AG09309 (cell line): ENCODE measurements at regions not wholly inside any gene's neighbourhood (a gene's known extent, or its start where the extent isn't known, plus 50 kb on each side); places are given as distances from the start of the nearest gene placed in this dataset.

ENCODE experiments used
- DNase-seq: peaks from one replicate; pipeline ENCODE4 v3.0.0-alpha.2; 2010; ENCODE audit warnings: low read depth
- H3K4me3 ChIP-seq: 2 replicates; pipeline ENCODE4 v1.5.1; 2011; ENCODE audit warnings: mild to moderate bottlenecking, low read depth, low read length, moderate library complexity; ENCODE audit not compliant: control insufficient read depth
- TF ChIP-seq, protein P1 (sequence below): IDR thresholded peaks from 2 replicates; pipeline ENCODE4 v1.5.1; 2011; ENCODE audit warnings: mild to moderate bottlenecking, low read depth, low read length, inconsistent platforms; ENCODE audit not compliant: insufficient read depth, control insufficient read depth; ENCODE audit errors: missing control alignments

DNA sequence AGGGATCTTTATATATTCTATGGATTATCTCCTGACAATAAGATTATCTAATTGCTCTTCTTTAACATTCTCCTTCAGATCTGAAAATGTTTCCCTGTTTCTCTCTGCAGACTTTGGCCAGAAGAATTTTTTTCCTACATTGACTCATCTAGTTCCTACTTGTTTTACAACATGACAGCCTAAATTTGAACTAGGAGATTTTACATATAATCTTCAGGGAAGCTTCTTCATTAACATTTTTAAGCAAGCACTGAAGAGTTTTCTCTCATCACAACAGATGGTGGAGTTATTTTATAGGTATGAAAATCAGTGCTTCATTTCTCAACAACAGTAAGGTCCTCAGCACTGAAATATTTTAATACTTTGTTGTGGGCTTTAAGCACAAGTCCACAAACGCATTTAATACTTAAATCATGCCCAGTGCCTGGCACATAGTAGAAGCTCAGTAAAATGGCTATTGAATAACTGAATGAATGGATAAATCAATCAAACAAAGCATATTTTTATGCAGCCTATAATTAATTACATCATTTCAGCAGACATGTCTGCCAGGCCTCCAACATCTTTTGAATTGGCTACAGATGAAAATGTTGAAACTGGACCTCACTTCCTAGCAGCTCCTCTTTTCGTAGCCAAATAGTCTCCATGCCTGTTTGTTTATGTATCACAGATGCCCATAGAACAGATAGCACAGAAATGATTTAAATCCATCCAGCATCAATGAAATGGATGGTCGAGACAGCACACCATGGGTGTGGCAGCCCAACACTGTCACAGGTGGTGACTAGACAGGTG lies 117.3 kb upstream of the POU2AF2 start:
- no peak overlapping the region for H3K4me3 ChIP-seq
- no peak for DNase-seq
- TF ChIP-seq, protein P1, sequence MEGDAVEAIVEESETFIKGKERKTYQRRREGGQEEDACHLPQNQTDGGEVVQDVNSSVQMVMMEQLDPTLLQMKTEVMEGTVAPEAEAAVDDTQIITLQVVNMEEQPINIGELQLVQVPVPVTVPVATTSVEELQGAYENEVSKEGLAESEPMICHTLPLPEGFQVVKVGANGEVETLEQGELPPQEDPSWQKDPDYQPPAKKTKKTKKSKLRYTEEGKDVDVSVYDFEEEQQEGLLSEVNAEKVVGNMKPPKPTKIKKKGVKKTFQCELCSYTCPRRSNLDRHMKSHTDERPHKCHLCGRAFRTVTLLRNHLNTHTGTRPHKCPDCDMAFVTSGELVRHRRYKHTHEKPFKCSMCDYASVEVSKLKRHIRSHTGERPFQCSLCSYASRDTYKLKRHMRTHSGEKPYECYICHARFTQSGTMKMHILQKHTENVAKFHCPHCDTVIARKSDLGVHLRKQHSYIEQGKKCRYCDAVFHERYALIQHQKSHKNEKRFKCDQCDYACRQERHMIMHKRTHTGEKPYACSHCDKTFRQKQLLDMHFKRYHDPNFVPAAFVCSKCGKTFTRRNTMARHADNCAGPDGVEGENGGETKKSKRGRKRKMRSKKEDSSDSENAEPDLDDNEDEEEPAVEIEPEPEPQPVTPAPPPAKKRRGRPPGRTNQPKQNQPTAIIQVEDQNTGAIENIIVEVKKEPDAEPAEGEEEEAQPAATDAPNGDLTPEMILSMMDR = no peak

DNA sequence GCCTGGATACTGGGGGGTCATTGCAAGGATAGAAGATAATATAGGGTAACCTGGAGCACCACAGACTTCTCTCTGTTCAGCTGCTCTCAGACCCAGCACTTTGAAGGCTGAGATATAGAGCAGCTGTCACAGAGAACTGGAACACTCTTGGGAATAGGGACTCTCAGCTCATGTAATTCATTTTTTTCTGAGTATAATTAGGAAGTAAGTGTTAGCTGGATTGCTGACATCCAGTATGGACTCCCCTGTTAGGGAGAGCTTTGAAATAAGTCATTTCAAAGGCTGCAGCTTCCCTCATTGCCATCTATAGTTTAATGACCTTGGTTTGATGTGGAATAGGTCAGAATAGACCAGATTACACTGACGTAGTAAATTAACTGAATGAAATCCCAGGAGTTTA lies 120.8 kb upstream of the POU2AF2 start:
- no peak for DNase-seq
- H3K4me3 ChIP-seq = no peak overlapping the region
- TF ChIP-seq, protein P1 = no peak

DNA sequence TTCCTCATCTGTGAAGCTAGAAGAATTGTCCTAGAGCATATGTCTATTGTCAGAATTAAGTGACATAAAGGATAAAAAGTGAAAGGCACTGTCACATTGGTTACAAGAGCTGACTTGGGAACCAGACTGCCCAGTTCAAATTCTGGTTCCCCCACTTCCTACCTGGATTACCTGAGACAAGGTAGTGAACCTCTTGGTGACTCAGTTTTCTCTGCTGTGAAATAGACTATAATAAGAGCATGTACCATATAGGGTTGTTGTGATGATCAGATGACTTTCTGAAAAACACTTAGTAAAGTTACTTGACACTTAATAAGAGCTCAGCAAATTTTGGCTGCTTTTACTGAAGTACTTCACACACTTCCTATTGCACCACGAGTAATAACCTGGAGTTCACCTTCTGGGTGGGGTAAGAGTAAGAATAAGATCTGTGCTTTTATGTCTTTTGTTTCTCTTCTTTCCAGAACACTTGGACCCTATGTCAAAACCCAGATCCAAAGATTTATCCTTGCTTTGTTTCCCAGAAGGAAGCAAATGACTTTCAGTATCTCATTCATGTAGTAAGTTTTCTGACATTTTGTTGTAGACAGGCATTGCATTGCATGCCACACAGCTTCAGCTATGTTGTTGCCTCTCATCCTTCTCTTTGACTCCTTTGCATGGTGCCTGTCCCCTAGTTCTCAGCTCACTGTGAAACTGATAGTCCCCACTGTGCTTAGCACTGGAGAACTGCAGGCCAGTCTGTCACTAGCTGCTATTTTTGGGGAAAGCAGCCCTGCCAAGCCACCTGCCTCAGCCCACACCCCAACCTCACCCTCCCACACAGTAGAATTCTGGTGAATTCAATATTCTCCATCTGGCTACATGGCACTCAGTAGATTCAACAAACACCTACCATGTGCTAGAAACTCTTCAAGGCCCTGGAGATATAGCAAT lies 121.8 kb upstream of the POU2AF2 start:
- H3K4me3 ChIP-seq = no peak overlapping the region
- TF ChIP-seq, protein P1 = no peak
- DNase-seq = no peak

DNA sequence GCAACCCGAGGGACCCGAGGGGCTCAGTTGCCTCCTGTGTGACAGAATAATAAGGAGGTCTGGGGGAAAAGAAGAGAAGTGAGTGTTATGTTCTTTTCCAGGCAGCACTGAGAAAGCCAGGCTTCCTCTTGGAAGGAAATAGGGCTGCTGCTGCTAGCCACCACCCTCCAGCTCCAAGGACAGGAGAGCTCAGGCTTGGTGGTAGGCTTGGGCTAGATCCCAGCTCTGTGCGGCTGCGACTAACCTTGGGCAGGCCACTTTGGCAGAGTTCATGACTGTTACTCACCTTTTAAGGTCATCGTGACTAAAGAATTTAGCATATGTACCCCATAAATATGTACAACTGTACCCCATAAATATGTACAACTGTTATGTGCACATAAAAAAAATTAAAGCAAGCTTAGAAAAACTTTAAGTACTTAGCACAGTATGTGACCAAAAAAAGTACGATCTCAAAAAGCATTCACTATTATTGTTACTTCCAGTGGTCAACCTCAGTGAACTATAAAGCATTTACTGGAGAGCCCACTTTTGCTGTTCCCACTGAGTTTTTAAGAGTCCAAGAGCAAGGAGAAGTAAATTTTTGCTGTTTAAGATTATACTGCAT lies 124.7 kb upstream of the POU2AF2 start:
- no peak for DNase-seq
- TF ChIP-seq, protein P1 = no peak
- H3K4me3 ChIP-seq = no peak overlapping the region

DNA sequence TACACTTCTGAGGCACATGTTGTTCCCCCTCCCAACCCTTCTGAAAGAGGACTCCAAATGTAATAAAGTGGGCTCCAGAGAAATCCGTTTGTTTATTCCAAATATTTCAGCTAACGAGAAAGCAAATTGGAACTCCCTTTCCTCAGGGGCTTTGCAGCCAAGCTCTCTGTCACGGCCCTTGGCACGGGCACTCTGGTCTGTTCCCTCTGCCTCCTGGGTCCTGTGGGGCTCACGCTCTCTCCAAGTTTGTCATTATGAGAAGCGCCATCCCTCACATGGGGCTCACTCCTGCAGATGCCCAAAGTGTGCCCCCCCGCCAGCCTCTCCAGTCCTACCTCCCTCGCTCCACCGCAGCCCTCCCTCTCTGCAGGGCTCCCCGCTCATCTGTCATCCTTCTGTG lies 125.4 kb upstream of the POU2AF2 start:
- DNase-seq = no peak
- TF ChIP-seq, protein P1 = no peak
- H3K4me3 ChIP-seq = no peak overlapping the region

DNA sequence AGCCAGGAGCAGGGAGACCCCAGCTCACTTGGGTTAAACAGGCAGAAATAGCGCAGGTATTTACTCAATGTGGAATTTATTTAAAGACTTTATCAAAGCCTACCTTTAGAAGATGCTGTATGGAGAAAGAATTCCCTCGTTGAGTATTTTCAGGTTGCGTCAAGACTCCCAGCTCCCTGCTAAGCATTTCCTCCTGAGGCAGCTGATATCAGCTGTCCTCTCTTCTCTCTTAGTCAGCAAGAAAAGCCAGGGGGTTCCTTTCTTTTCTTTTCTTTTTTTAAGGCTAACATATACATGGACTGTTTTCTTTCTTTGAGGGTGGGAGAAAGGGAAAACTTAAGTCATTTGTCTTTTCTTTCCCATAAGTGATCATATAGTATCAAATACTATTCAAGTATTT lies 125.8 kb upstream of the POU2AF2 start:
- no peak overlapping the region for H3K4me3 ChIP-seq
- no peak for DNase-seq
- TF ChIP-seq, protein P1 = no peak
